Spleen (tissue), 11 donors: ENCODE measurements at regions not wholly inside any gene's neighbourhood (a gene's known extent, or its start where the extent isn't known, plus 50 kb on each side); places are given as distances from the start of the nearest gene placed in this dataset.

Experiments used
- DNase-seq: peaks from one replicate; pipeline ENCODE4 v3.0.0-alpha.2; 2020
- H3K27ac ChIP-seq, 8 donors: fragments of 200-600 bp; sonication (generic) in 7 of 8; 1 replicate in 4 of 8; 2 replicates in 4 of 8; pipeline versions ENCODE4 v1.5.0 to v1.8.0; 2016 to 2021; ENCODE audit warnings: inconsistent platforms in 4 of 8, mild to moderate bottlenecking in 4 of 8, moderate library complexity in 1 of 8
- H3K27me3 ChIP-seq, 7 donors: fragments of 200-600 bp; sonication (generic) in 6 of 7; replicated peaks in 1 of 7; 1 replicate in 4 of 7; 2 replicates in 3 of 7; pipeline versions ENCODE4 v1.5.0 to v1.8.0; 2016 to 2021; ENCODE audit warnings: inconsistent platforms in 3 of 7, mild to moderate bottlenecking in 1 of 7
- H3K36me3 ChIP-seq, 6 donors: fragments of 200-600 bp; sonication (generic) in 5 of 6; 1 replicate in 4 of 6; 2 replicates in 2 of 6; pipeline versions ENCODE4 v1.5.0 to v1.8.0; 2016 to 2021; ENCODE audit warnings: inconsistent platforms in 2 of 6
- H3K4me1 ChIP-seq, 6 donors: fragments of 200-600 bp; sonication (generic) in 5 of 6; 1 replicate in 3 of 6; 2 replicates in 3 of 6; pipeline versions ENCODE4 v1.5.0 to v1.8.0; 2016 to 2021; ENCODE audit warnings: inconsistent platforms in 3 of 6
- H3K4me3 ChIP-seq, 8 donors: fragments of 200-600 bp; sonication (generic) in 7 of 8; 1 replicate in 4 of 8; 2 replicates in 4 of 8; pipeline versions ENCODE4 v1.5.0 to v1.8.0; 2016 to 2021; ENCODE audit warnings: inconsistent platforms in 4 of 8, mild to moderate bottlenecking in 4 of 8, moderate library complexity in 2 of 8
- H3K9me3 ChIP-seq, 8 donors: fragments of 200-600 bp; sonication (generic) in 7 of 8; 1 replicate in 4 of 8; 2 replicates in 4 of 8; pipeline versions ENCODE4 v1.5.0 to v1.8.0; 2016 to 2021; ENCODE audit warnings: inconsistent platforms in 4 of 8
- POLR2A ChIP-seq, 3 donors: fragments of 450-650 bp; IDR thresholded peaks; one replicate each; pipeline ENCODE4 v1.5.1; 2017; ENCODE audit warnings: antibody characterized with exemption in 3 of 3, mild to moderate bottlenecking in 1 of 3
- POLR2AphosphoS5 ChIP-seq, 3 donors: sonication (generic); formaldehyde crosslinking; IDR thresholded peaks; one replicate each; pipeline ENCODE4 v1.5.1; 2017; ENCODE audit warnings: antibody characterized with exemption in 3 of 3
- WGBS, 5 donors: extraction: QIAGEN DNeasy Blood & Tissue Kit in 3 of 5; methylation state at CpG; one replicate each; pipeline versions ENCODE4 v1.1.5 to v1.1.7; 2013 to 2018; 5-methylcytosine and 5-hydroxymethylcytosine counted together
- intact Hi-C: fragments of 100-400 bp; cut with DNase I; formaldehyde crosslinking; loops from one replicate; pipeline ENCODE4 v1.15.0; 2023; ENCODE audit warnings: low total_unique reads
- TF ChIP-seq, protein P1 (sequence below), 11 experiments: fragments of 200-600 bp in 7 of 11; fragments of 450-650 bp in 4 of 11; sonication (generic) in 4 of 11; IDR thresholded peaks in 8 of 11; conservative IDR thresholded peaks in 3 of 11; 1 replicate in 7 of 11; 2 replicates in 4 of 11; pipeline versions ENCODE4 v1.4.0 to v1.8.0; 2016 to 2021; ENCODE audit warnings: antibody characterized with exemption in 11 of 11, inconsistent platforms in 4 of 11, mild to moderate bottlenecking in 1 of 11
- donor health status: healthy with polysubstance abuse.
- donor health status: DM: no; HTN: no; CAD: no; lungs with moderate emphysema.
- donor health status: DM: no; HTN: no; CAD: no.
- donor health status: Bipolar disorder and iron deficiency.
- donor health status: healthy.
- donor health status: DM: no; HTN: no; CAD: no.
- donor health status: DM: yes; HTN: yes; CAD: no.

DNA sequence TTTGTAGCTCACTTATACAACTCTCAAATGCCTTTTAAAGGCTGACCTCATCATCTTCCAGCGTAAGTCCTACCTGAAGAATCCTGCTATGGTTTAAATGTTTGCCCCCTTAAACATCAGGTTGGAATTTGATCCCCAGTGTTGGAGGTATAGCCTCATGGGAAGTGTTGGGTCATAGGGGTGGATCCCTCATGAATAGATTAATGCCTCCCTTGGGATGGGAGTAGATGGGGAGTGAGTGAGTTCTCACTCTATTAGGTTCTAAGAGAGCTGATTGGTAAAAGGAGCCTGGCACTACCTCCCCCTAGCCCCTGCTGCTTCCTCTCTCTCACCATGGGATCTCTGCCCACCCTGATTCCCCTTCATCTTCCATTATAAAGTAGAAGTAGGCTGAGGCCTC, 285.6 kb downstream of the FZD1 start:
- Histone ChIP-seq H3K27me3 (no peaks in the 10 kb centered on the region), H3K4me3 (no peak overlapping the region), H3K27ac (no peak overlapping the region), H3K9me3 (no peaks in the 10 kb centered on the region), H3K36me3 (no peaks in the 10 kb centered on the region), H3K4me1 (no peaks in the 10 kb centered on the region)
- 67 to 89% (median 89%) methylated on average over 1 of the region's 1 CpG for WGBS, 5 donors
- DNase-seq, result no peak
- intact Hi-C loops, result no loop called here
- no peak for TF ChIP-seq POLR2A (IDR thresholded peaks at IDR 0.05)
- TF ChIP-seq POLR2AphosphoS5 (IDR thresholded peaks at IDR 0.05), result no peak
- TF ChIP-seq, protein P1, sequence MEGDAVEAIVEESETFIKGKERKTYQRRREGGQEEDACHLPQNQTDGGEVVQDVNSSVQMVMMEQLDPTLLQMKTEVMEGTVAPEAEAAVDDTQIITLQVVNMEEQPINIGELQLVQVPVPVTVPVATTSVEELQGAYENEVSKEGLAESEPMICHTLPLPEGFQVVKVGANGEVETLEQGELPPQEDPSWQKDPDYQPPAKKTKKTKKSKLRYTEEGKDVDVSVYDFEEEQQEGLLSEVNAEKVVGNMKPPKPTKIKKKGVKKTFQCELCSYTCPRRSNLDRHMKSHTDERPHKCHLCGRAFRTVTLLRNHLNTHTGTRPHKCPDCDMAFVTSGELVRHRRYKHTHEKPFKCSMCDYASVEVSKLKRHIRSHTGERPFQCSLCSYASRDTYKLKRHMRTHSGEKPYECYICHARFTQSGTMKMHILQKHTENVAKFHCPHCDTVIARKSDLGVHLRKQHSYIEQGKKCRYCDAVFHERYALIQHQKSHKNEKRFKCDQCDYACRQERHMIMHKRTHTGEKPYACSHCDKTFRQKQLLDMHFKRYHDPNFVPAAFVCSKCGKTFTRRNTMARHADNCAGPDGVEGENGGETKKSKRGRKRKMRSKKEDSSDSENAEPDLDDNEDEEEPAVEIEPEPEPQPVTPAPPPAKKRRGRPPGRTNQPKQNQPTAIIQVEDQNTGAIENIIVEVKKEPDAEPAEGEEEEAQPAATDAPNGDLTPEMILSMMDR (IDR thresholded peaks at IDR 0.05 in 8 of 11, conservative IDR thresholded peaks at IDR 0.05 in 3 of 11), result no peak

DNA sequence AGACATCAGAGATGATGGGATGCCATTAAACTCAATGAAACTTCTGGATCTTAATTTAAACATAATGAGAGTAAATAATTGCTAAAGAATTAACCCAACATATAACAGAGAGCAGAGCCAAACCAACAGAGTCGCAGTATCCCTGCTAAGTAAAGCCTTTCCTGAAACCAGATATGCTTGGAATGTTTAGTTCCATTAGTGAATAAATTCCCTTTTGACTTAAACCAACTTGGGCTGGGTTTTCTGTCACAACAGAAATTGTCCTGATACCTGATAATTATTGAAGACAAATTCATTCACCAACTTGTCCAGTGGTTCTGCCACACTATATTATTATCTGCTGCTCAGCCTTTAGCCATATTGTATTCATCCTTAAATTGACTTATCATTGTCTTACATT, 286.7 kb downstream of the FZD1 start:
- no peaks in the 10 kb centered on the region for H3K36me3 ChIP-seq
- DNase-seq, result no peak
- WGBS, 5 donors, result 70 to 94% (median 79%) methylated on average over 1 of the region's 1 CpG
- no peaks in the 10 kb centered on the region for H3K4me1 ChIP-seq
- no peaks in the 10 kb centered on the region for H3K27me3 ChIP-seq
- intact Hi-C loops, result no loop called here
- no peak overlapping the region for H3K4me3 ChIP-seq
- H3K27ac ChIP-seq, result no peak overlapping the region
- no peaks in the 10 kb centered on the region for H3K9me3 ChIP-seq
- TF ChIP-seq POLR2A (IDR thresholded peaks at IDR 0.05) (no peak), POLR2AphosphoS5 (IDR thresholded peaks at IDR 0.05) (no peak)
- TF ChIP-seq, protein P1 (IDR thresholded peaks at IDR 0.05 in 8 of 11, conservative IDR thresholded peaks at IDR 0.05 in 3 of 11), result no peak

DNA sequence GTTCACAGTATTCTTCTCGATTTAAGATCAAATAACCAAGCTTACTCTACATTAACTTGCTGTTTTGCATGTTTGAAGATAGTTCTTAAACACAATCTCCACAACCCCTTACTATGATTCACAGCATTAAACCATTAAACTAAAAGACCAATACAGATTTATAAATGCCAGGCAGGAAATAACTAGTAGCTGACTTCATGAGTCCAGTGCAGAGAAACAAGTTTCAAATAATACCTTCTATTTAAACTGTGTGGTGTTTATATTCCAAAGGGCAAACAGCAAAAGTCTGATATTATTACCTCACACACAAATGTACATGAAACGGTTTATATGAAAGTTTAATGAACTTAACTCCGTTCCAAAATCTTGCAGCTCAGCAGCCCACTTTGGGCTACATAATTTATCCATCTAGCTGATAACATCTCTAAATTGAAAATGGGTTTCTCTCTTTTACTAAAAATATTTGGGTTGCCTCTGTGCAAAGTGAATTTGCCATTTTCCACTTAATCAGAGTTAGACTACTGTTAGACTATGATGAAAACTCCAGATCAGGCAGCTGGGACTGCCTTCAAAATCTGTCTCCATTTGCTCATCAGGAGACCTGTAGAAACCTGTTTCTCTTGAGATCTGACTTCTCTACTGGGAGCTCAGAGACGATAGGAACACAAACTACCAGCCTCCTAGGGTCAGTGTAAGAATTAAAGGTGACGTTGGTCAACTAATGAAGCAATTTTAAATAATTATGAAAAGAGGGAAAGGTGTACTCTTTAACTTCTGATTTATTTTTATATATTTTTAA, 287.3 kb downstream of the FZD1 start:
- no peaks in the 10 kb centered on the region for H3K36me3 ChIP-seq
- DNase-seq, result no peak
- WGBS, 5 donors, result 70 to 89% (median 82%) methylated on average over 5 of the region's 5 CpGs
- H3K27me3 ChIP-seq, result no peaks in the 10 kb centered on the region
- TF ChIP-seq, protein P1 (IDR thresholded peaks at IDR 0.05 in 8 of 11, conservative IDR thresholded peaks at IDR 0.05 in 3 of 11), result no peak
- no peak for TF ChIP-seq POLR2A (IDR thresholded peaks at IDR 0.05)
- no peak for TF ChIP-seq POLR2AphosphoS5 (IDR thresholded peaks at IDR 0.05)
- no peaks in the 10 kb centered on the region for H3K9me3 ChIP-seq
- no peaks in the 10 kb centered on the region for H3K4me1 ChIP-seq
- intact Hi-C loops, result no loop called here
- no peak overlapping the region for H3K27ac ChIP-seq
- no peak overlapping the region for H3K4me3 ChIP-seq

GRCh38 chr7:91553410-91553895, 289.2 kb downstream of the FZD1 start:
- 78 to 87% (median 82%) methylated on average over 3 of the region's 3 CpGs for WGBS, 5 donors
- intact Hi-C loops, result no loop called here
- H3K36me3 ChIP-seq, result no peaks in the 10 kb centered on the region
- TF ChIP-seq, protein P1 (IDR thresholded peaks at IDR 0.05 in 8 of 11, conservative IDR thresholded peaks at IDR 0.05 in 3 of 11), result no peak
- no peak for TF ChIP-seq POLR2AphosphoS5 (IDR thresholded peaks at IDR 0.05)
- TF ChIP-seq POLR2A (IDR thresholded peaks at IDR 0.05), result no peak
- no peaks in the 10 kb centered on the region for H3K9me3 ChIP-seq
- no peak for DNase-seq
- no peaks in the 10 kb centered on the region for H3K4me1 ChIP-seq
- no peak overlapping the region for H3K27ac ChIP-seq
- H3K4me3 ChIP-seq, result no peak overlapping the region
- H3K27me3 ChIP-seq, result no peaks in the 10 kb centered on the region
